Activated T-cell treated with anti-CD3 and anti-CD28 coated beads for 24 hours (primary cell): ENCODE measurements at regions not wholly inside any gene's neighbourhood (a gene's known extent, or its start where the extent isn't known, plus 50 kb on each side); places are given as distances from the start of the nearest gene placed in this dataset.
A peak's percentile ranks its signal among the peaks of the same experiment; 100 is the strongest.

Source experiments
- DNase-seq: peaks from one replicate; pipeline ENCODE4 v3.0.0-alpha.2; 2020; ENCODE audit warnings: low read depth

GRCh38 chr2:176470713-176471112, 201.5 kb downstream of the MTX2 start:
- no peak for DNase-seq

DNA sequence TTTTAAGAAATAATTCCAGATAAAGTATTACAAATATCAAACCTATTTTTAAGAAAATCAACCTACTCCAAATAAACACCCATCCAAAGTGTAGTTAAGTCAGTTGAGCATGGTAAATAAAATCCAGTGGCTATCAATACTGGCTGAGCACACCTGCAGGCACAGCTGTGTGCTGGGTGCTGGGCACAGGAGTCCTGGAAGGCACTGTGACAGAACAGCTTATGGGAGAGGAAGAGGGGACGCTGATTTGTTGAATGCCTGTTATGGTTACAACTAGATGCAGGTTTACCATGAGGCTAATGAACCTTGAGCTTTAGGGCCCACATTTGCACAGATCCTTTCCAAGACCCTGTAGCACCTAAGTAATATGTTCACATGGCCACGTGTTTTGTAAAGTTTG, 202.7 kb downstream of the MTX2 start:
- DNase-seq = no peak

GRCh38 chr2:176473177-176473576, 203.9 kb downstream of the MTX2 start:
- DNase-seq = no peak

- no peak for DNase-seq
These were observed 204.6 kb downstream of the MTX2 start for GRCh38 chr2:176473851-176474250.

DNA sequence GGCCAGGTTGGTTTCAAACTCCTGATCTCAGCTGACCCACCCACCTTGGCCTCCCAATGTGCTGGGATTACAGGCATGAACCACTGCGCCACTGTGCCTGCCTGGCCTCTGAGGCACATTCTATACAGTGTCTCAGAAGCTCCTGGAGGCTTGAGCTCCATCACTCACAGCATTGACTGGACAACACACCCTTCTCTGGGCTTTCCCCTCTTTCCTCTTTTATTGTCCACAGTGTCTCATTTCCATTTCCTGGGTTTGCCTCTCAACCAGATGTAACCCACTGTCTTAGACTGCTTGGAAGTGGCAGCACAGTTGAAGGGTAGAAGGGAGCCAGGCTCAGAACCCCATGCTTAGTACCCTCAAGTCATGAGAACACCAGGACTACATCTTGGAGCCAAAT, 208.1 kb downstream of the MTX2 start:
- no peak for DNase-seq

DNA sequence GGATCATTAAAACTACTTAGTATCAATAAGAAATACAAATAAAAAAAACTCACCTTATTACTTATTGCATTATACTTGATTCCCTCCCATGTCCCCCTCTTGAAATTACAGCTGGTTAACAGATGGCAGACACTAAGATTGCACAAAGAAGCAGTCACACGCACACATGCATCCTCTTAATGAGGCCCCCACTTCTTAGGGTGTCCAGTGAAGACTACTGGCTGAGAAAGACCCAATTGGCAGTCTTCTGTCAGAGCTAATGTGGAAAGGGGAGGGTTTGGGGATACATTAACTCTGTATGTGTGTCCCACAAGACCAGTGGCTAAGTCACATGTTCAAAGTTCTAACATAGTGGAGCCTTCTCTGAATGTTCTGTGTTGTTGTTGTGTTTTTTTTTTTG, 210.7 kb downstream of the MTX2 start:
- DNase-seq = no peak

- DNase-seq = no peak
These were observed 212.9 kb downstream of the MTX2 start for GRCh38 chr2:176482107-176482506.

DNA sequence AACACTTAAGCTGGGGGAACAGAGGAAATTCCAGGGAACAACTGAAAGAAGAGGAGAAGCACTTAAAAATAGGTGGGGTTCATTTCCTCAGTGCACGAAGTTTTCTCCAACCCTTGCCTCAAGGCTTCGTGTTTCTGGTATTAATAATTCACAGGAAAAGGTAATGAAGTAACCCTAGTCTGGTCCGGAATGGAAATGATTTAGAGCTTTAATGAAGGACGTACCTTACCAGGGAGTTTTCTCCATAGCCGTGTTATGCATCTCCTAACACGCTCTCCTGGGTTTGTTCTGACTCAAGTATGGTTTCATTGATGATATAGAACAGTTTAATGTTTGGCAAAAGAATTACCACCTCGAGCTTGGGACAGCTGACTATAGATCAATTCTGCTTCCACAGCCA, 214.2 kb downstream of the MTX2 start:
- no peak for DNase-seq

DNA sequence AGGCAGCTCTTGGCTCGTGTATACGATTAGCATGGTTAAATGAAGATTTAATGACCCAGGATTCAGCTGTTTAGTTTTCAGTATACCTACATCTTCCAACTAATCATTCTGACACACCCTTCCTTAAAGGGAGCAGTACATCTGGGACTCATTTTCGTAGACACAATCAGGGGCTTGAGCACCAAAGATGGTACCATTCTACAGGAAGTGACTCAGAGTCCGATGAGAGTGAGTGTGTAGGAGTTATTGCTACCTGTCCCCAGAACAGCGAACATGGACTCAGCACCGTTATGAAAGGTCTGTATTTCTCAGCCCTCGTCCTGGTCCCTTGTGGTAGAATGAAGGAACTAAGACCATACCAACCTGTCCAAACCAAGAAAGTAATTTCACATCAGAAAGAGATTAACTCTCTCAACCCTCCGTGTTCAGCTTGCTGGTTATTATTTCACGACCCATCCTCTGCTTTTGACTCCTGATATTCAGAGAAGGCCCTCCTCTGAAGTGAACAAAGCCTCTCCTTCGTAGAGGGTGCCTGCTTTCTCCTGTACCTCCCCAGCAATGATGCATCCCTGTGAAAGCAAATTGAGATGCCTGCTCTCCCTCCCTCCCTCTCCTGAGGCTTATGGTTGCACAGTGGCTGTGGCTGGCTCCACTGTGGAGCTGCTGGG, 214.8 kb downstream of the MTX2 start:
- no peak for DNase-seq

DNA sequence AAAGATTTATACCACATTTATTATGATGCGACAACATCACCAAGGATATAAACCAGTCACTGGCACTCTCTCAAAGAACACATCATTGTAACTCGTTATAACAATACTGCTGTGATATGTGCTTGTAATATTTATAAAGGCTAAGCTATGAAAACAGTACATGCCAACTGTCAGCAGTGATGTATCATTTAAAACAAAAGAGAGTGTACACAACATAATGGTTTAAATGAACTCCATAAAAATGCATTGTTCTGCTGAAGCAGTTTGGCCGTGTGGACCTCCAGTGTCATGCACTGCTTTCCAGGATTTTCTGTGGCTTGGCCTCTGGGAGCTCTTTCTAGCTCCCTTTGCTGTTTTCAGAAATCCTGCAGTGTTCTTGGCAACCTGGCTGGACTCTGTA, 215.6 kb downstream of the MTX2 start:
- DNase-seq = no peak

GRCh38 chr2:176488431-176488830, 219.2 kb downstream of the MTX2 start:
- no peak for DNase-seq

DNA sequence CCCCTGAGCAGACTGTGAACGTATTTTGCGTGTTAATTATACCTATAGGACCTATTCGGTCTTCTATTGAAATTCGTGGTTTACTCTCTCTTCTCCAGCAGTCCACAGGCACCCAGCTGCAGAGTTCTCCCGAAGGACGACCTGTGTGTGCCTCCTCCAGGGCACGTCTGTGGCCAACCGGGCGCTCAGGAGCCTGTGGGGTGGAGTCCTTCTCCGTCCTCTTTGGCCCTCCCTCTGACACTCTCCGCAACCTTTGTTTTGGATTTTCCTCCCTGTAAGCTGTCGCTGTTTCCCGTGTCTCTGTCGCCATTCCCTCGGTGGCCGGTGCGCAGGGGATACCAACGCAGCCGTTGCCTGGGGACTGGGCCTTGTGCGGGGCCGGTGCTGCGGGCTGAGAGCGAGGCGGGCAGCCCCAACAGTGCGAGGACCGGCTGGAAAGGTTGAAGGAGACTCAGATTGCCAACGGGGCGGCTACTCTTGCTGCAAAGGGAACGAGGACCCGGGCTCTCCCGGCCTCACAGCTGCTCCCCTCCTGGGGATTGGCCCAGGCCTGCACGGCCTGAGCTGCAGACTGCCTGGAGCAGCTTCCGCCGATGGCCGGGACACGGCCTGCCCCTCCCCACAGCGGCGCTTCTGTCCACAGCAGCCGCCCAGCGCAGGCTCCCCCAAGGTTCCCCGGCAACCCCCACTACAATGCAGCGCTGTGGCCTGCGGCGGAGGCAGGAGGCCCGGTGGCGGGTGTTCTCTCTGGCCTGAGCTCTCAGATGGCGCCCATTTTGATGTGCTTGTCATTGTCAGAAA, 221.0 kb downstream of the MTX2 start:
- no peak for DNase-seq

DNA sequence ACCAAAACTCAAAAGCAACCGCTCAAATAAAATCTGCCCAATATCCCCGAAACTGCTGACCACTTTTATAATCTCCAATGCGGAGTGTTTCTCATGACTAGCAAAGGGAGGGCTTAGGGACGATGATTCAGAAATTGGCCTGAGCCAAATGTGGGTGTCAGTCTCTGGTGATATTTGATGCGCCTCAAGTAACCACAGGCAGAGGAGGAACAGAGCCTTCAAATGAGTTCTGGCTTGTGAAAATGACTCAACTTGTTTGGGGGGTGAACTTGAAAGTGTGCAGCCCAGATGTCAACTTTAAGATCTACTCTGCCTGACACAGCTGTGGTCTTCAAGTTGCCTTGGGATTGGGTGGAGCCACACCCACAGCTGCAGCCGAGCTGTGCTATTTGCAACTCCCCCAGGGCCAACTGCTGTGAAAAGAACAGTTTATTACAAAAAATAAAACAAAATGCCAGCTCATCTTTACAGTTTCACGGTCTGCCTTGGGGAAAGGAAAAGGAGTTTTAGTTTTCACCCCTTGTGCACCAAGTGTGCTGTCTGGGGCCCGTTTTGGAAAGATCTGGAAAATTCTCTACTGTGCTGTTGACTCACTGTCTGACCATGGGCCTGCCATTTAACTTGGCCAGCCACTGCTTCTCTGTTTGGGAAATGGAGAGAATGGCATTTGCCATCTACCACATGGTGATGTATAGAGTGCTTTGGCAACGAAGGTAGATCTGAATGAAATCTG, 222.1 kb downstream of the MTX2 start:
- peak; percentile 3 for DNase-seq

DNA sequence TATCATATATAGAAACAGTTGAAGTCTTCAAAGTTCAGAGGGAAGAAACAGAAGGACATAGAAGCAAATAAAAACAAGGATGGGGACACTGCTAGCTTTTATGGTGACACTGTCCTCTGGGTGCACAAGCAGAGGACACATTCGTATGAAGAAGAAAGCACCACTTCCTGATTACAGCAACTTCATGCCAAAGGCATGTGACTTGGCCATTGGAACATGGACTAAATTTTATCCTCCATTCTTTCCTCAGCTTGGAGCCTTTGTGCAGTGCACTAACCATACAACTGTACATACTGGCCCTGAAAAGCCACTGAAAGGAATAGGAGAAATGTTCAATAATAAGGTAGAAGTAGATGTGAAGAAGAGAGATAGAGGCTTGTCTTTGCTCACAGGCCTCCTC, 223.3 kb downstream of the MTX2 start:
- no peak for DNase-seq

DNA sequence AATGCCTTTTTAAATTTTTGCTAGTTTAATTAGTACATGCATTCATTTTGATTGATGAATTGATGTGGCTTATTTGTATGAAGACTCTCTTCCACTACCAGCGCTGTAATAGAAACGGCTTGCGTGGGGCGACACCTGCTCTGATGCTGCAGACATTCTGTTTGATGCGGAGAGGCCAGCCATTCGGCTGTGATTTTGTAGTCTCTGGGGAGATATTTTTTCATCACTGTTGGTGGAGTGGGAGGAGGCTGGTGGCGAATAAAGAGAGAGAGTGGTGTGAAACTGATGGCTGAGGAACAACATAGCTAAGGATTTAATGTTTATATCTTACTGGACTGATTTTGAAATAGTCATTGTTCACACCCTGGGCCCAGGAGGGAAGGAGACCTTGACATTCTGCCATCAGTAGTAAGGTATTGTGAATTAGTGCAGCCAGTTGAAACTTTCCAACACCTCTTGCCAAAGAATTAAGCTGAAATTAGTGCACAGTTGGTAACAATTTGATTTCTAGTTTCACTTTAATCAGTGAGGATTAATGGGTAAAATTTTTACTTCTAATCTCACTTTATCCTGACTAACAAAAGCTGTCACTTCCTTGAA, 224.1 kb downstream of the MTX2 start:
- no peak for DNase-seq

GRCh38 chr2:176493909-176494308, 224.7 kb downstream of the MTX2 start:
- DNase-seq = no peak

DNA sequence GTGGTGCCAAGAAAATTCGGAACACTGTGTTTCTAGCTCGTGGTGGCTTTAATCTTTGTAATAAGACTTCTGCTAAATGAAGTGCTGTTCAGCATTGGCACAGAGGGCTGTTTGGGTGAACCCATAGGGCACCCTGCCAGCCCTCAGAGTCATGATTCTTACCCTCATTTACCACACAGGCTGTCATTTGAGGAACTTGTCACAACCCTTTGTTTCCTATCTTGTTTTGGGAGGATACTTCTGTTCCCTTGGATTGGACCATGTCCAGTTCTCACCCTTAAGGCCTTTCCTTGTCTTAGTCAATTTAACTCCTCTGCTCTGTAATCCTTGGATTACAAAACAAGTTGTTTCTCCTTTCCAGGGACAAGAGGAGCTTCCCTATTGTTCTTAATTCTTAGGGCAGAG, 225.7 kb downstream of the MTX2 start:
- no peak for DNase-seq

- DNase-seq = no peak
These were observed 226.6 kb downstream of the MTX2 start for GRCh38 chr2:176495826-176496225.

GRCh38 chr2:176496761-176497160, 227.5 kb downstream of the MTX2 start:
- DNase-seq = no peak

GRCh38 chr2:176500901-176501300, 231.7 kb downstream of the MTX2 start:
- DNase-seq = no peak

DNA sequence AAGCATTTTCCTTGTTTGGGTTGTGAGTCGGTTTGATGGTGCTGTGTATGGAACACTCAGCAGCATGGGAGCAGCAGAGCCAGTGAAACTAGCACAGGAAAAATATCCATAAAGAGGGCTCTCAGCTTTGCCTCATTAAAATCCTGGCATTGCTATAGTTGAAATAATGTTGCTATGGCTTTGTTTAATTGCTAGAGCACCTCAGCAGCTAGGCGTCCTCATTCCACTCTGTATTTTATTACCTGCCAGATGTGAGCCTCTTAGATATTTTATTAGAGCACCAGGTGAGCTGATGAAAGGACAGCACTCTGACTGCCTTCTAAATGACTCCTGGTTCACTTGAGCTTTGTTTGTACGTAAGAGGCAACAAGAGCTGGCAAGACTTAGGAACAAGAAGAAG, 232.4 kb downstream of the MTX2 start:
- DNase-seq = no peak

- no peak for DNase-seq
These were observed 233.4 kb downstream of the MTX2 start for GRCh38 chr2:176502619-176503018.

- DNase-seq = no peak
These were observed 234.5 kb downstream of the MTX2 start for GRCh38 chr2:176503776-176504175.
